Right lung (tissue), 2 donors: ENCODE measurements at regions not wholly inside any gene's neighbourhood (a gene's known extent, or its start where the extent isn't known, plus 50 kb on each side); places are given as distances from the start of the nearest gene placed in this dataset.
"Not testable (repeated sequence)": the region's sequence is repeated elsewhere in the genome, so short reads cannot be mapped to it uniquely, and the experiment has no call there.

Experiments
- DNase-seq, 2 donors: peaks; one replicate each; pipeline ENCODE4 v3.0.0-alpha.2; 2013

GRCh38 chr13:94816256-94816655 is 103.9 kb upstream of the SOX21 start:
- DNase-seq = no peak

- no peak for DNase-seq
Observed at GRCh38 chr13:94813920-94814475, 101.7 kb upstream of the SOX21 start.

GRCh38 chr13:94811753-94812152 is 99.4 kb upstream of the SOX21 start:
- DNase-seq = no peak

GRCh38 chr13:94800423-94800822 is 88.1 kb upstream of the SOX21 start:
- no peak for DNase-seq

DNA sequence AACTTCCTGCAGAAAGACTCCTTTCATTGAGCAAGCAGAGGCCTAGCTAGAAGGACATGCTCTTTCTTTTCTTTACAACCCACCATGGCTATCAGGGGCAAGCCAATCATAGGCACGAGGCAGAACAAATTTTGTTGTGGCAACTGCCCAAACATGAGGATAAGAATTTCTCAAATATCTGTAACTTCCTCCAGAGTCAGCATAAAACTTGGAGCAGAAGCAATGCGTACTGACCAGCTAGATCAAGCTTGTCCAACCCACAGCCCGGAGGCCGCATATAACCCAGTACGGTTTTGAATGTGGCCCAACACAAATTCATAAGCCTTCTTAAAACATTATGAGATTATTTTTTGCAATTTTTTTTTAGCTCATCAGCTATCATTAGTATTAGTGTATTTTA is 87.0 kb upstream of the SOX21 start:
- DNase-seq = peak in 1 of 2 donors; percentile 42

DNA sequence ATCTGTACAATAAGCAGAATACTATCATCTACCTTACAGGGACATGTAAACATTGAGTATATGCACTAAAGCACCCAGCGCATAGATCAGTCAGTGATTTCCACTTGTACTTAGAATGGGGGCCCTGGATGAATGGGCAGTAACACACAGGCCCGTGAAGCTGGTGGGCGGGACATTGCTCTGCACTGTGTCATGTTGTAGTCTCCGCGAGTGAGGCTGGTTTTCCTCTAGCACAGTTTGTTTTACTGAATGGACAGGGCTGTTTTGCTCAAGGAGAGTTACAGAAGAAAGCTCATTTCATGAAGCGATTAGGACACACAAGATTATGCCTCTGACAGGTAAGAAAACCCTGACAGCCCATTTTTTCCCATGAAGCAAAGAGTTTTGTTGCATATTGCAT is 86.4 kb upstream of the SOX21 start:
- DNase-seq = no peak

DNA sequence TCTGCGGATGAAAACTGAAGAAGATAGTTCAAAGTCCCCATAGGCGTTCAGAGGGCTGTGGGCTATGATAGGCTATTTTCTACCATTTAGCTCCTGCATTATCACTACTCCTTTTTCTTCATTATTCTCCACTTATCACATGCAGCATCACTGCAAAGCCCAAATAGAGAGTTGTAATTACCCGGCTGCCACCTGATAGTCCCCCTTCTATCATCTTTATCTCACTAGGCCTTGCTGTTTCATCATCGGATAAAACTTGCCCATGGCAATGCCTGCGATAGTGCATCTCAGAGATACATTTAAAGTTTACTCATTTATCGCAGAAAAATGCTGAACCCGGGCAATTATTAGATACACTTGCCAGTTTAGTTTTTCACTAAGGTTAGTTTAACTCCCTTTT is 82.9 kb upstream of the SOX21 start:
- DNase-seq = no peak

GRCh38 chr13:94786246-94786645 is 73.9 kb upstream of the SOX21 start:
- not testable (repeated sequence) for DNase-seq

- DNase-seq = peak; percentile 17 to 20
Observed at GRCh38 chr13:94784066-94784465, 71.7 kb upstream of the SOX21 start.

DNA sequence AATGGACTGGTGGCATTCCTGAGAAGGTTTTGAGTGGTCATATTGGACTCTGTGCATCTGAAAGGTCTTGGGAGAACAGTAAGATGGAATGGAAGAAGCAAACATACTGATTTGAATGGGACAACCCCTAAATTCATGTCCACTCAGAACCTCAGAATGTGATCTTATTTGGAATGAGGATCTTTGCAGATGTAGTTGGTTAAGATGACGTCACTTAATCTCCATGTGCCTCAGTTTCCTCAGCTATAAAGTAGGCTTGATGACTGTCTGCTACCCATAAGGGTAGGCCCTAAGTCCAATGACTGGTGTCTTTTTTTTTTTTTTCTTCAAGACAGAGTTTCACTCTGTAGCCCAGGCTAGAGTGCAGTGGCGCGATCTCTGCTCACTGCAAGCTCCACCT is 71.1 kb upstream of the SOX21 start:
- DNase-seq = no peak

DNA sequence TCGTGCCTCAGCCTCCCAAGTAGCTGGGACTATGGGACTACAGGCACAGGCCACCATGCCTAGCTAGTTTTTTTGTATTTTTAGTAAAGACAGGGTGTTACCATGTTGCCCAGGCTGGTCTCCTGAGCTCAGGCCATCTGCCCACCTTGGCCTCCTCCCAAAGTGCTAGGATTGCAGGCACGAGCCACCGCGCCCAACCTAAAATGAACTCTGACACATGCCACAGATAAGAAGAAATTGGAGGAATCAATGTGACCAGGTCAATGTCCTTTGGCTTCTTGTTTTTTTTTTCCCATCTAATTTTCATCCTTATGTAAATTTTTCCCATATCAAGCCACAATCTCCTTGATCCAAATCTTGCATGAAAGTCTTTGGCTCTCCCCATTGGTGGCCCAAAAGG is 68.1 kb upstream of the SOX21 start:
- DNase-seq = no peak

GRCh38 chr13:94778986-94779385 is 66.6 kb upstream of the SOX21 start:
- DNase-seq = no peak

DNA sequence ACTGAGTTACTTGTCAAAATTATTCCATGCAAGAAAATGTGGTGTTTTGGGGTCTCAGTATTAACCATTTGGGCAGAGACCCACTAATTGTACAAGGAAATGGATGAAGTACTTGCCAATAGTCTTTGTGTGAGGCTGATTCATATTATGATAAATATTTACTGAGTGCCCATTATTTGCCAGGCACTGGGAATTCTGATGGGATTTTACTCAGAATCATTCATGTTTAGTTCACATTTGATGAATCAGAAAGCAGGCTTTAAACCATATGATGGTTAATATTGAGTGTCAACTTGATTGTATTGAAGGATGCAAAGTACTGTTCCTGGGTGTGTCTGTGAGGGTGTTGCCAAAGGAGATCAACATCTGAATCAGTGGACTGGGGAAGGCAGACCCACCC is 66.2 kb upstream of the SOX21 start:
- no peak for DNase-seq

DNA sequence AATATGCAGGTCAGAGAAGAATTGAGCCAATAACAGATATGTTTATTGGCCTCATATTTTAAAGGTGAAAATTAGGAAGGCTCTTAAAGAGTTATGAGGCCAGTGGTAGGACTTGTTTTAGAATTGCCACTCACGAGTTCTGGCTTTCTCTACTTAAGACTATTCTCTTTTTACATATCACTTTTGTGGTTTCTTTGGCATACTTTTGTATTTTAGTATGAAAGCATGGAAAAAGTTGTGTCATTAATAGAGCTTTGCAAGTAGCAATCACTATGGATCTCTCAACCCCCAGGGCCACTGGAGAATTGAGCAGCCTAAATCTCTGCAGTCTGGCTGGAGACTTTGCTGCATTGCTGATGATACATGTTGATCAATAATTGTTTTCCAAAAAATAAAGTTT is 64.6 kb upstream of the SOX21 start:
- DNase-seq = no peak

GRCh38 chr13:94776300-94776699 is 64.0 kb upstream of the SOX21 start:
- no peak for DNase-seq

GRCh38 chr13:94765814-94766213 is 53.5 kb upstream of the SOX21 start:
- DNase-seq = no peak

DNA sequence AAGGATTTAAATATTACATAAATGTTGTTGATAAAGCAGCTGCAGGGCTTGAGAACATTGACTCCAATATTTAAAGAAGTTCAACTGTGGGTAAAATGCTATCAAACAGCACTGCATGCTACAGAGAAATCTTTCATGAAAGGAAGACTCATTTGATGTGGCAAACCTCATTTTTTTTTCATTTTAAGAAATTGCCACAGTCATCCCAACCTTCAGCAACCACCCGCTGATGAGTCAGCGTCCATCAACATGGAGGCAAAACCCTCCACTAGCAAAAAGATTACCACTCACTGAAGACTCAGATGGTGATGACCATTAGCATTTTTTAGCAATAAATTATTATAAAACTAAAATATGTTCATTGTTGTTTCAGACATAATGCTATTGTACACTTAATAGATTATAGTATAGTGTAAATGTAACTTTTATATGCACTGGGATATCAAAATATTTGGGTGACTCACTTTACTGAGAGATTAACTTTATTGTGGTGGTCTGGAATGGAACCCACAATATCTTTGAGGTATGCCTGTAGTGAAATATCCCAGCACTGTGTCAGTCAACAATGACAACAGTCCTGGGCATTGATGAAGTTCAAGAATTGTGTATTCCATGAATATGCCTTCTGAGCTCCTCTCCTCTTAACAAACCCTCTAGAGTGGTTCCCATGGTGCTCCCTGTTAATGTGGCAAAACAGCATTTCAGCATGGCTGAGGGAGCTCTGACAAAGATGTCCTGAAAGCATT is 52.4 kb upstream of the SOX21 start:
- no peak for DNase-seq
